SIG-M5 treated with dmso at 0.1 percent for 504 hours (cell line): ENCODE measurements at regions not wholly inside any gene's neighbourhood (a gene's known extent, or its start where the extent isn't known, plus 50 kb on each side); places are given as distances from the start of the nearest gene placed in this dataset.

ENCODE experiments used
- DNase-seq: peaks from one replicate; lab custom pipeline; 2025; ENCODE audit not compliant: unreplicated experiment; lab: John Stamatoyannopoulos, UW

GRCh38 chr2:118222273-118222594, 134.0 kb downstream of the INSIG2 start:
- DNase-seq: no peak

- peak; percentile 78 for DNase-seq
Observed at GRCh38 chr2:118221536-118222272, 133.4 kb downstream of the INSIG2 start.

GRCh38 chr2:118219611-118220010, 131.3 kb downstream of the INSIG2 start:
- no peak for DNase-seq

GRCh38 chr2:118216224-118216623, 128.0 kb downstream of the INSIG2 start:
- no peak for DNase-seq

GRCh38 chr2:118209727-118210126, 121.5 kb downstream of the INSIG2 start:
- no peak for DNase-seq

GRCh38 chr2:118207889-118208288, 119.6 kb downstream of the INSIG2 start:
- no peak for DNase-seq

GRCh38 chr2:118202707-118203303, 114.5 kb downstream of the INSIG2 start:
- DNase-seq: peak; percentile 62

GRCh38 chr2:118198268-118198667, 110.0 kb downstream of the INSIG2 start:
- DNase-seq: no peak

- peak; percentile 16 for DNase-seq
Observed at GRCh38 chr2:118197011-118197675, 108.9 kb downstream of the INSIG2 start.

- no peak for DNase-seq
Observed at GRCh38 chr2:118190474-118190873, 102.2 kb downstream of the INSIG2 start.

- no peak for DNase-seq
Observed at GRCh38 chr2:118186858-118187254, 98.6 kb downstream of the INSIG2 start.

GRCh38 chr2:118186110-118186857, 98.0 kb downstream of the INSIG2 start:
- DNase-seq: peak; percentile 62

GRCh38 chr2:118185210-118186109, 97.2 kb downstream of the INSIG2 start:
- peak; percentile 36 for DNase-seq

- no peak for DNase-seq
Observed at GRCh38 chr2:118183381-118183780, 95.1 kb downstream of the INSIG2 start.

- no peak for DNase-seq
Observed at GRCh38 chr2:118179445-118179844, 91.2 kb downstream of the INSIG2 start.

- DNase-seq: no peak
Observed at GRCh38 chr2:118177884-118178283, 89.6 kb downstream of the INSIG2 start.

GRCh38 chr2:118177318-118177717, 89.0 kb downstream of the INSIG2 start:
- DNase-seq: no peak

GRCh38 chr2:118176601-118177000, 88.3 kb downstream of the INSIG2 start:
- DNase-seq: no peak

GRCh38 chr2:118171546-118171945, 83.3 kb downstream of the INSIG2 start:
- no peak for DNase-seq

GRCh38 chr2:118169359-118170005, 81.2 kb downstream of the INSIG2 start:
- no peak for DNase-seq
